GM19467 (cell line): ENCODE measurements at regions not wholly inside any gene's neighbourhood (a gene's known extent, or its start where the extent isn't known, plus 50 kb on each side); places are given as distances from the start of the nearest gene placed in this dataset.
"Not testable (repeated sequence)": the region's sequence is repeated elsewhere in the genome, so short reads cannot be mapped to it uniquely, and the experiment has no call there.

ENCODE experiments used
- ATAC-seq: cut with Tn5 transposase; IDR thresholded peaks from one replicate; pipeline ENCODE4 v1.9.1; 2021; ENCODE audit warnings: mild to moderate bottlenecking, moderate library complexity; ENCODE audit not compliant: unreplicated experiment

GRCh38 chr9:6160579-6160978, 55.0 kb upstream of the IL33 start:
- no peak for ATAC-seq

- no peak for ATAC-seq
Measured at GRCh38 chr9:6153425-6153824, 62.2 kb upstream of the IL33 start.

- ATAC-seq = no peak
Measured at GRCh38 chr9:6152788-6153187, 62.8 kb upstream of the IL33 start.

GRCh38 chr9:6150483-6150882, 65.1 kb upstream of the IL33 start:
- ATAC-seq = no peak

- no peak for ATAC-seq
Measured at GRCh38 chr9:6149315-6149714, 66.3 kb upstream of the IL33 start.

GRCh38 chr9:6147846-6148245, 67.8 kb upstream of the IL33 start:
- no peak for ATAC-seq

GRCh38 chr9:6144947-6145346, 70.7 kb upstream of the IL33 start:
- no peak for ATAC-seq

GRCh38 chr9:6142799-6143454, 72.7 kb upstream of the IL33 start:
- no peak for ATAC-seq

- not testable (repeated sequence) for ATAC-seq
Measured at GRCh38 chr9:6135780-6136179, 79.8 kb upstream of the IL33 start.

- ATAC-seq = no peak
Measured at GRCh38 chr9:6134661-6135180, 80.9 kb upstream of the IL33 start.

- peak; percentile 75 for ATAC-seq
Measured at GRCh38 chr9:6133346-6134063, 82.1 kb upstream of the IL33 start.

- ATAC-seq = no peak
Measured at GRCh38 chr9:6132650-6133049, 83.0 kb upstream of the IL33 start.

- ATAC-seq = no peak
Measured at GRCh38 chr9:6128030-6128429, 87.6 kb upstream of the IL33 start.

- no peak for ATAC-seq
Measured at GRCh38 chr9:6126377-6126776, 89.2 kb upstream of the IL33 start.

GRCh38 chr9:6123416-6123815, 92.2 kb upstream of the IL33 start:
- no peak for ATAC-seq

GRCh38 chr9:6121707-6122106, 93.9 kb upstream of the IL33 start:
- ATAC-seq = no peak

GRCh38 chr9:6114424-6114823, 99.0 kb upstream of the RANBP6 start:
- ATAC-seq = no peak

- ATAC-seq = no peak
Measured at GRCh38 chr9:6113819-6114218, 98.4 kb upstream of the RANBP6 start.

GRCh38 chr9:6113312-6113711, 97.9 kb upstream of the RANBP6 start:
- ATAC-seq = no peak

GRCh38 chr9:6109986-6110385, 94.6 kb upstream of the RANBP6 start:
- ATAC-seq = no peak

GRCh38 chr9:6109571-6109970, 94.1 kb upstream of the RANBP6 start:
- ATAC-seq = no peak

- peak; percentile 65 for ATAC-seq
Measured at GRCh38 chr9:6106711-6107339, 91.4 kb upstream of the RANBP6 start.
